ENCODE measurements at regions not wholly inside any gene's neighbourhood (a gene's known extent, or its start where the extent isn't known, plus 50 kb on each side); places are given as distances from the start of the nearest gene placed in this dataset.
"Not testable (repeated sequence)": the region's sequence is repeated elsewhere in the genome, so short reads cannot be mapped to it uniquely, and the experiment has no call there.

GRCh38 chr15:31606931-31607497 lies 280.4 kb downstream of the KLF13 start:
- WGBS, 2 donors, result 64 to 82% methylated on average over 1 of the region's 1 CpG
- no peak overlapping the region for H3K27ac ChIP-seq

GRCh38 chr15:31607656-31608055 lies 281.0 kb downstream of the KLF13 start:
- no peak for DNase-seq
- TF ChIP-seq POLR2A (IDR thresholded peaks at IDR 0.05), result no peak
- no peak for TF ChIP-seq CTCF (IDR thresholded peaks at IDR 0.05)
- intact Hi-C loops (cut with DNase I), result no loop called here
- H3K27me3 ChIP-seq, result no peaks in the 10 kb centered on the region
- H3K27ac ChIP-seq, result no peak overlapping the region
- H3K36me3 ChIP-seq, result no peaks in the 10 kb centered on the region
- no peaks in the 10 kb centered on the region for H3K9me3 ChIP-seq
- peaks cover 0 to 29% (median 7%) of the 10 kb centered on the region in 3 donors for H3K4me1 ChIP-seq
- no peak overlapping the region for H3K4me3 ChIP-seq
- 75 to 94% methylated on average over 3 of the region's 3 CpGs for WGBS, 2 donors

More at GRCh38 chr15:31606931-31607497, 280.4 kb downstream of the KLF13 start:
- intact Hi-C loops (cut with DNase I), result no loop called here
- H3K36me3 ChIP-seq, result no peaks in the 10 kb centered on the region
- H3K4me3 ChIP-seq, result no peak overlapping the region
- no peaks in the 10 kb centered on the region for H3K27me3 ChIP-seq
- DNase-seq, result no peak
- H3K9me3 ChIP-seq, result no peaks in the 10 kb centered on the region
- peaks cover 0 to 29% (median 7%) of the 10 kb centered on the region in 3 donors for H3K4me1 ChIP-seq
- TF ChIP-seq POLR2A (IDR thresholded peaks at IDR 0.05) (no peak), CTCF (IDR thresholded peaks at IDR 0.05) (no peak)

DNA sequence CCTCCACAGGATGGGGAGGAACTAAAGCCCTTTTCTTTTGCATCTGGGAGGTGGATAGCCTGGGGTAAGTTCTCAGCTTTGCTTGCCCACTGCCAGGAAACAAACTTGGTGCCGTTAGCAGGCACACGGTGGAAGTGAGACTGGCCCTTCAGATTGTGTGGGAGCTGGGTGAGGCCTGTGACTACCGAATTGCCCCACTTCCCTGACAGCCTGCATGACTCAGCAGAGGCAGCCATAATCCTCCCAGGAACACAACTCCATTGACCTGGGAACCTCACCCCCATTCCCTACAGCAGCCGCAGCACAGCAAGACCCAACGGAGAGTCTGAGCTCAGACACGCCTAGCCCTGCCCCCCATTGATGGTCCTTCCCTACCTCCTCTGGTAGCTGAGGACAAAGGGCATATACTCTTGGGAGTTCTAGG lies 282.6 kb downstream of the KLF13 start:
- H3K9me3 ChIP-seq, result no peaks in the 10 kb centered on the region
- intact Hi-C loops (cut with DNase I), result no loop called here
- TF ChIP-seq POLR2A (IDR thresholded peaks at IDR 0.05), result no peak
- no peak for TF ChIP-seq CTCF (IDR thresholded peaks at IDR 0.05)

DNA sequence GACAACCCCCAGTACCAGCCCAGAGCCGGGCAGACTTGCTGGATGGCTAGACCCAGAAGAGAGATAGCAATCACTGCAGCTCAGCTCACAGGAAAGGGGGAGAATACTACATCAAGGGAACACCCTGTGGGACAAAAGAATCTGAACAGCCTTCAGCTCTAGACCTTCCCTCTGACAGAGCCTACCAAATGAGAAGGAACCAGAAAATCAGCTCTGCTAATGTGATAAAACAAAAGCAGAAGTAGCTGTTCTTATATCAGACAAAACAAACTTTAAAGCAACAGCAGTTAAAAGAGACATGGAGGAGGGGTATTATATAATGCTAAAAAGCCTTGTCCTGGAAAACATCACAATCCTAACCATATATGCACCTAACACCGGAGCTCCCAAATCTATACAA lies 283.3 kb downstream of the KLF13 start:
- Histone ChIP-seq H3K27me3 (no peaks in the 10 kb centered on the region), H3K4me1 (peaks cover 0 to 29% (median 7%) of the 10 kb centered on the region in 3 donors), H3K36me3 (no peaks in the 10 kb centered on the region), H3K4me3 (no peak overlapping the region), H3K27ac (no peak overlapping the region), H3K9me3 (no peaks in the 10 kb centered on the region)
- no peak for TF ChIP-seq POLR2A (IDR thresholded peaks at IDR 0.05)
- no peak for TF ChIP-seq CTCF (IDR thresholded peaks at IDR 0.05)
- no peak for DNase-seq
- intact Hi-C loops (cut with DNase I), result no loop called here
- WGBS, 2 donors, result 68 to 88% methylated on average over 1 to 2 of the region's 2 CpGs

More for the DNA sequence above, 282.6 kb downstream of the KLF13 start:
- Histone ChIP-seq H3K27me3 (no peaks in the 10 kb centered on the region), H3K4me3 (no peak overlapping the region), H3K4me1 (peaks cover 0 to 29% (median 7%) of the 10 kb centered on the region in 3 donors), H3K36me3 (no peaks in the 10 kb centered on the region), H3K27ac (no peak overlapping the region)
- DNase-seq, result no peak
- 20 to 78% methylated on average over 1 to 3 of the region's 6 CpGs for WGBS, 2 donors

DNA sequence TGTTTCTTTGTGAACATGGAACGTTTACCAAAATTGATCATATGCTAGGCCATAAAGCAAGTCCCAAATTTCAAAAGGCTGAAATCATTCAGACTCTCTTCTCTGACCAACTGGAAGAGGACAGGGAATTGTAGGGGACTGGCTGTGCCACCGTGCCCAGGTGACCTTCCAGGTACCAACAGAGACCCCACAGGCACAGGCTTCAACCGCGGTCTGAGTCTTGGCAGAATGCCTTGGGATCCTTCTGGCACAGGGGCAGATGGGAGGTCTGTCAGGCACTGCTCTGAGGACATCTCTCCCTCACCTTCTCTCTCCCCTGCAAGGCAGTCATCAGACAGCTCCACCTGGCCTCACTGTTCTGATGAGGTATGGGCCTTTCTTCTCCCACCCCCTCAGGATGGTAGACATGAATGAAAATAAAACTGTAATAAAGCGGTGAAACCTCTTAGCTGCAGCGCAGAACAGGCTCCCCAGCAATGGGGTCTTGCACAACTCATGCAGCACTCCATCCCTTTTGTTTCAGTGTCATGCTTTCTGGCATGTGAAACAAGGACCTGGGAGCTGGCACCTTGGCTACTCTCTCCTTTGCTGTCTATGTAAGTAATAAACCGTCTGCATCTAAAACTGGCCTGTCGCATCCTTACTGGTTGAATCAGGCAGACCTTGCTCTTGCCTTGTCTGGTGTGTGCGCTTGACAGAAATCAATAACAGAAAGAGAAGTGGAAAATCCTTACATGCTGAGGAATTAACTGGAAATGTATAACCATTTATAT lies 289.2 kb downstream of the KLF13 start:
- H3K4me3 ChIP-seq, result no peak overlapping the region
- no peak for DNase-seq
- no peaks in the 10 kb centered on the region for H3K27me3 ChIP-seq
- intact Hi-C loops (cut with DNase I), result no loop called here
- H3K36me3 ChIP-seq, result no peaks in the 10 kb centered on the region
- no peak for TF ChIP-seq POLR2A (IDR thresholded peaks at IDR 0.05)
- no peak for TF ChIP-seq CTCF (IDR thresholded peaks at IDR 0.05)
- H3K4me1 ChIP-seq, result no peaks in the 10 kb centered on the region
- H3K9me3 ChIP-seq, result no peaks in the 10 kb centered on the region
- 81 to 82% methylated on average over 3 to 9 of the region's 9 CpGs for WGBS, 2 donors
- no peak overlapping the region for H3K27ac ChIP-seq

DNA sequence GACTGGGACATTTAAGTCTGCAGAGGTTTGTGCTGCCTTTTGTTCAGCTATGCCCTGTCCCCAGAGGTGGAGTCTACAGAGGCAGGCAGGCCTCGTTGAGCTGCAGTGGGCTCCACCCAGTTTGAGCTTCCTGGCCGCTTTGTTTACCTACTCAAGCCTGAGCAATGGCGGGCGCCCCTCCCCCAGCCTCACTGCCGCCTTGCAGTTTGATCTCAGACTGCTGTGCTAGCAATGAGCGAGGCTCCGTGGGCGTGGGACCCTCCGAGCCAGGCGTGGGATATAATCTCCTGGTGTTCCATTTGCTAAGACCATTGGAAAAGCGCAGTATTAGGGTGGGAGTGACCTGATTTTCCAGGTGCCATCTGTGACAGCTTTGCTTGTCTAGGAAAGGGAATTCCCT lies 296.7 kb downstream of the KLF13 start:
- H3K36me3 ChIP-seq; H3K4me3 ChIP-seq; intact Hi-C loops (cut with DNase I); H3K9me3 ChIP-seq; H3K27me3 ChIP-seq; H3K27ac ChIP-seq; DNase-seq; H3K4me1 ChIP-seq: not testable (repeated sequence)
- 87% methylated on average over 7 of the region's 11 CpGs; no CpG with 5 or more reads in 1 of the 2 donors for WGBS, 2 donors

DNA sequence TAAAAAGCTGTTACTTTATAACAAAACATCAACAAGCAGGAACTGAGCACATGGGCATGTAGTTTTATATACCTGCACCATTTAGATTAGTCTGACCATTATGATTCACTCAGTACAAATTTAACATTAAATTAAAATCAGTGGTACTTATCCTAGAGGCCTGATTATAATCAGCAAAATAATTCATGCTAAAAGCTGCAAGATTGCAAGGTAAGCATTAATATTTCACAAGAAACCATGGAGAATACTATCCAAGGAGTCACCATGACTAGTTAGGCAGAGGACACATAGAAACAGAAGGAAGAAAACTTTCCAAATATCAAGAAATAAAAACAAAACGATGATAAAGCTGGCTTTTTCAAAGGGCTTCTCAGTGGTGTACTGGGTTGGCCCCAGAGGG lies 297.5 kb downstream of the KLF13 start:
- H3K4me1 ChIP-seq; H3K27ac ChIP-seq; H3K27me3 ChIP-seq; H3K9me3 ChIP-seq; H3K36me3 ChIP-seq; H3K4me3 ChIP-seq; intact Hi-C loops (cut with DNase I); DNase-seq: not testable (repeated sequence)
- WGBS, 2 donors, result 55 to 80% methylated on average over 1 of the region's 1 CpG

- DNase-seq; intact Hi-C loops (cut with DNase I); H3K4me1 ChIP-seq; H3K27me3 ChIP-seq; H3K9me3 ChIP-seq; H3K27ac ChIP-seq; H3K4me3 ChIP-seq; H3K36me3 ChIP-seq: not testable (repeated sequence)
- 43 to 60% methylated on average over 6 of the region's 6 CpGs for WGBS, 2 donors
These were observed 309.1 kb downstream of the KLF13 start for GRCh38 chr15:31635715-31636114.
